ENCODE measurements at regions not wholly inside any gene's neighbourhood (a gene's known extent, or its start where the extent isn't known, plus 50 kb on each side); places are given as distances from the start of the nearest gene placed in this dataset.

- no peak for TF ChIP-seq ZNF512 (CRISPR knock-in tag; IDR thresholded peaks at IDR 0.05; ENCODE audit: borderline replicate concordance)
- no peak for TF ChIP-seq E2F5 (CRISPR knock-in tag; IDR thresholded peaks at IDR 0.05)
- no peak for TF ChIP-seq HMGA2 (CRISPR knock-in tag; IDR thresholded peaks at IDR 0.05)
Measured at GRCh38 chr1:190699165-190699564, 221.5 kb upstream of the BRINP3 start (continued).

- DNase-seq (ENCODE audit: low spot score) (no peak), ATAC-seq (no peak)
- Mint-ChIP-seq H3K36me3 (no peaks in the 10 kb centered on the region), H3K27ac (no peak overlapping the region), H3K27me3 (ENCODE audit: low read depth) (no peaks in the 10 kb centered on the region), H3K9me3 (no peaks in the 10 kb centered on the region), H3K4me1 (peaks cover 9% of the 10 kb centered on the region; the same call in 1 of the 2 replicates), H3K4me3 (no peak overlapping the region)
- ChIA-PET CTCF (no interaction called here), POLR2A (no interaction called here)
- no peak for TF ChIP-seq E2F5 (CRISPR knock-in tag; IDR thresholded peaks at IDR 0.05)
- TF ChIP-seq ZBTB21 (CRISPR knock-in tag; IDR thresholded peaks at IDR 0.05; ENCODE audit: borderline replicate concordance): no peak
- no peak for TF ChIP-seq SMAD3 (CRISPR knock-in tag; IDR thresholded peaks at IDR 0.05; ENCODE audit: borderline replicate concordance)
- TF ChIP-seq TEAD4 (CRISPR knock-in tag; IDR thresholded peaks at IDR 0.05): no peak
- TF ChIP-seq, protein P1, sequence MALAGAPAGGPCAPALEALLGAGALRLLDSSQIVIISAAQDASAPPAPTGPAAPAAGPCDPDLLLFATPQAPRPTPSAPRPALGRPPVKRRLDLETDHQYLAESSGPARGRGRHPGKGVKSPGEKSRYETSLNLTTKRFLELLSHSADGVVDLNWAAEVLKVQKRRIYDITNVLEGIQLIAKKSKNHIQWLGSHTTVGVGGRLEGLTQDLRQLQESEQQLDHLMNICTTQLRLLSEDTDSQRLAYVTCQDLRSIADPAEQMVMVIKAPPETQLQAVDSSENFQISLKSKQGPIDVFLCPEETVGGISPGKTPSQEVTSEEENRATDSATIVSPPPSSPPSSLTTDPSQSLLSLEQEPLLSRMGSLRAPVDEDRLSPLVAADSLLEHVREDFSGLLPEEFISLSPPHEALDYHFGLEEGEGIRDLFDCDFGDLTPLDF (CRISPR knock-in tag; IDR thresholded peaks at IDR 0.05): no peak
- no peak for TF ChIP-seq USF2 (CRISPR knock-in tag; IDR thresholded peaks at IDR 0.05)
- TF ChIP-seq ESRRA (CRISPR knock-in tag; IDR thresholded peaks at IDR 0.05; ENCODE audit: borderline replicate concordance): no peak
Measured at GRCh38 chr1:190708418-190709057, 230.9 kb upstream of the BRINP3 start.

- Mint-ChIP-seq H3K36me3 (no peaks in the 10 kb centered on the region), H3K9me3 (no peaks in the 10 kb centered on the region), H3K4me1 (peaks cover 9% of the 10 kb centered on the region; the same call in 1 of the 2 replicates), H3K4me3 (no peak overlapping the region), H3K27me3 (ENCODE audit: low read depth) (no peaks in the 10 kb centered on the region), H3K27ac (no peak overlapping the region)
- no peak for ATAC-seq
- TF ChIP-seq RORB (CRISPR knock-in tag; IDR thresholded peaks at IDR 0.05) (no peak), IRF2 (CRISPR knock-in tag; IDR thresholded peaks at IDR 0.05; ENCODE audit: borderline replicate concordance, low read depth) (no peak), NR3C1 (CRISPR knock-in tag; conservative IDR thresholded peaks at IDR 0.05; ENCODE audit: low read depth) (no peak), E2F5 (CRISPR knock-in tag; IDR thresholded peaks at IDR 0.05) (no peak), TCF7 (CRISPR knock-in tag; IDR thresholded peaks at IDR 0.05; ENCODE audit: low read depth) (no peak), EMX1 (CRISPR knock-in tag; IDR thresholded peaks at IDR 0.05) (no peak)
- TF ChIP-seq, protein P2, sequence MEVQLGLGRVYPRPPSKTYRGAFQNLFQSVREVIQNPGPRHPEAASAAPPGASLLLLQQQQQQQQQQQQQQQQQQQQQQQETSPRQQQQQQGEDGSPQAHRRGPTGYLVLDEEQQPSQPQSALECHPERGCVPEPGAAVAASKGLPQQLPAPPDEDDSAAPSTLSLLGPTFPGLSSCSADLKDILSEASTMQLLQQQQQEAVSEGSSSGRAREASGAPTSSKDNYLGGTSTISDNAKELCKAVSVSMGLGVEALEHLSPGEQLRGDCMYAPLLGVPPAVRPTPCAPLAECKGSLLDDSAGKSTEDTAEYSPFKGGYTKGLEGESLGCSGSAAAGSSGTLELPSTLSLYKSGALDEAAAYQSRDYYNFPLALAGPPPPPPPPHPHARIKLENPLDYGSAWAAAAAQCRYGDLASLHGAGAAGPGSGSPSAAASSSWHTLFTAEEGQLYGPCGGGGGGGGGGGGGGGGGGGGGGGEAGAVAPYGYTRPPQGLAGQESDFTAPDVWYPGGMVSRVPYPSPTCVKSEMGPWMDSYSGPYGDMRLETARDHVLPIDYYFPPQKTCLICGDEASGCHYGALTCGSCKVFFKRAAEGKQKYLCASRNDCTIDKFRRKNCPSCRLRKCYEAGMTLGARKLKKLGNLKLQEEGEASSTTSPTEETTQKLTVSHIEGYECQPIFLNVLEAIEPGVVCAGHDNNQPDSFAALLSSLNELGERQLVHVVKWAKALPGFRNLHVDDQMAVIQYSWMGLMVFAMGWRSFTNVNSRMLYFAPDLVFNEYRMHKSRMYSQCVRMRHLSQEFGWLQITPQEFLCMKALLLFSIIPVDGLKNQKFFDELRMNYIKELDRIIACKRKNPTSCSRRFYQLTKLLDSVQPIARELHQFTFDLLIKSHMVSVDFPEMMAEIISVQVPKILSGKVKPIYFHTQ (CRISPR knock-in tag; IDR thresholded peaks at IDR 0.05): no peak
- DNase-seq (ENCODE audit: low spot score): no peak
- POLR2A ChIA-PET: no interaction called here
- CTCF ChIA-PET: no interaction called here
Measured at GRCh38 chr1:190711069-190711468, 233.4 kb upstream of the BRINP3 start.
